Stimulated activated naive CD4-positive, alpha-beta T cell treated with Interleukin-2 at 50 U/mL for 16 hours (primary cell): ENCODE measurements at regions not wholly inside any gene's neighbourhood (a gene's known extent, or its start where the extent isn't known, plus 50 kb on each side); places are given as distances from the start of the nearest gene placed in this dataset.

Experiments
- DNase-seq: peaks from one replicate; lab custom pipeline; 2025; lab: John Stamatoyannopoulos, UW

DNA sequence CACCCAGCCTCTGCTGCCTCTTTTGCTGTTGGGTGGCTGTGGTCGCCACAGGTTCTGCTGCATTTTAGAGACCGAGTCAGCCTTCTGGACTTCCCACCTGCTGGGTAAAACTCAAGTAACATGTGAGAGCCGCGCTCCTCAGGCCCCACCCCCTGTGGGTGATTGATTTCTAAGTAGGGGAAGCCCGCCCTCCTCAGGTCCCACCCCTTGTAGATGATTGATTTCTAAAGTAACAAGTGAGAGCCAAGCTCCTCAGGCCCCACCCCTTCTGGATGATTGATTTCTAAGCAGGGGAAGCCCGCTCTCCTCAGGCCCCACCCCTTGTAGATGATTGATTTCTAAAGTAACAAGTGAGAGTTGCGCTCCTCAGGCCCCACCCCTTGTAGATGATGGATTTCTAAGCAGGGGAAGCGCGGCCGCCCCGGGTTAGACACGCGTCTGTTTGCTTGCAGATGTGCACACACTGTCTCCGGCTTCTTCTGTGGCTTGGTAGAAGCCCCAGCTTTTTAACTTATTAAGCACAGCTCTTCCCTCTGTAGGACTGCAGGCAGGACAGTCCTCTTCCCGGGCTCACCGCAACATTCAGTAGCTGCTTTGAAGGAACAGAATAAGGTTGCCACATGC, 83.4 kb downstream of the FAM43A start:
- peak; percentile 95 for DNase-seq

DNA sequence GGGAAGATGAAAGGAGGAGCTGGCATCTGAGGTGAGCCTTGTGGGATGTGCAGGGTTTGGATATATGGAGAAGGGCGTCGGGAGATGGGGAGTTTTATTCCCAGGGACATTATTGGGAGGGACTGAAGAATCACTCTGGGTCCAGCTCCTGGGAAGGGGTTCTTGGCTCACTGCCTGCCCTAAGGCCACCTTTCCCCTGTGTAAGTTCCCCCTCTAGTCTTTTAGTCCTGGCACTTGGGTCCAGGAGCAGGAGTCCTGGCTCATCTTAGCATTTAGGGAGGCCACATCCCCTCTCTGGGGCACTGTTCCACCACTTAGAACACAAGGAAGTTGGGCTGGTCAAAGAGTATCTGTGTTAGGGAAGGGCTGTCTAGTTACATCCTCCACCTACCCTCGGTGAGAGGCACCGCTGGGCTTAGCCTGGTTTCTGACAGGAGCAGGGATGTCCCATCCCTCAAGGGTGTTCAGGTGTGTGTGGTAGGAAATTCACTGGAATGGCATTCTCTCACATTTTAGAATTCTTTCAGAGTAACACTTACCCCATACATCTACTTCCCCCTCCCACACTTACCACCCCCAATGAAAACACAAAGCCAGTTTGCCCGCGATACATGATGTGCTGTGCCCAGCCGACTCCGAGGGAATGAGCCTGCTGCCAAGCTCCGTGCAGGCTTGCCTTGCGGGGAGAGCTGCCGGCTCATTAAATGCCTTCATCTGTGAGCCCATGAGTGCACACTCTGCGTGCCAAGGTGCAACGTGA, 86.7 kb downstream of the FAM43A start:
- no peak for DNase-seq

DNA sequence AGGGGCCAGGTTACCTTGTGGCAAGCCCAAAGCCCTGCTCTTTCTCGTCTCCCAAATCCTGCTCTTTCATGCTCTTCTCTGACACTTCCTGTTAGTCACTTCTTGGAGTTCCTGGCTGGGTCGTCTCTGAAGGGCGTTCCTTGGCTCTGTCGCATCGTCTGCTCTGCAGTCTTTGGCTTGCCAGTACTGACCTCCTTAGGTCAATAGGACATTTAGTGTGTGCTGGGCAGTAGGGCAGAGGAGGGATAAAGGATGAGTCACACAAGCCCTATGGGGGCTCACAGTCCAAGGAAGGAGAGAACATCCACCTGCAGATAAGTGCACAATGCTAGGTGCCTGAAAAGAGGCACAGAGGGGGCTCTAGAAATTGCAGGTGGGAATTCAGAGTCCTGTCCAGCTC, 87.5 kb downstream of the FAM43A start:
- DNase-seq, result no peak

DNA sequence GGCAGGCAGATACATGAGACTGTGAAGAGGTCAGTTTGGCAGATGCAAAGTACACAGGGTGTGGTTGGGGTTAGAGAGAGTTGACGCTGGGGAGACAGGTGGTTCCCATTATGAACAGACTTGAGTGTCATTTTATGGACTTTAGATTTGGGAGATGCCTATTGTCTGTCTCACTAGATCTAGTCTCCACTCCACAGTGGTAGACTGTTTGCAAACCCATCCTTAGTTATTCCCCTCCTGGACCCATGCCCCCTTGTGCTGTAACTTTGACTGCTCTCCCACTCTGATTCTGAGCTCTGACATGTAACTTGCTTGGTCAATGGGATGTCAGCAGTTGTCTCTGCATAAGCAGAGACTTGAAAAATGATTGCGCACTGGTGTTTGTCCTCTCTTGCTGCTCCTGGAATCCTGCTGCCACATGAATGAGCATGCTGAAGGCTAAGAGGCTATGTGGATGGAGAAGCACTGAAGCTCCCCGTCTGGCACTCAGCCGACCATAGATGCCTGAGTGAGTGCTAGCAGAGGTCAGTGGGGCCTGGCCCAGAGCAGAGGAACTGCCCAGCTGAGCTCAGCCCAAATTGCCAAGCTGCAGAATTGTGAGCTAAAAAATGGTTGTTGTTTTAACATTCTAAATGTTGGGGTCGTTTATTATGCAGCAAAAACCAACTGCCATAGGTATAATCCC, 88.2 kb downstream of the FAM43A start:
- no peak for DNase-seq

DNA sequence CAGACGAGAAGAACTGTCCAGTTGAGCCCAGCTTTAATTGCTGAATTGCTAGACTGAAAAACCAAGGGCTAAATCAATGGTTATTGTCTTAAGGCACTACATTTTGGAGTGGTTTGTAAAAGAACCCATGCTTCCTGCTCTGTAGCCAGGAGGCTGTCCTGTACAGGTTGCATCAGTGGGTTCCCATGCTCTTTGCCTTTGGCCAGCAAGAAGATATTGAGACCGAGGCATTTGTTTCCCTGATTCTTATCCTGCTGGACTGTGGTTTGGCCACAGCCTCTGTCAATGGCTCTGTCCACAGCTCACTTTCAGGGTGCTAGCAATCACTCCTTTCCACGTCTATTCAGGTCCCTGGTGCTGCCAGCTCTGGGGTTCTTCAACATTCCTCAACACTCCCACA, 89.6 kb downstream of the FAM43A start:
- no peak for DNase-seq

DNA sequence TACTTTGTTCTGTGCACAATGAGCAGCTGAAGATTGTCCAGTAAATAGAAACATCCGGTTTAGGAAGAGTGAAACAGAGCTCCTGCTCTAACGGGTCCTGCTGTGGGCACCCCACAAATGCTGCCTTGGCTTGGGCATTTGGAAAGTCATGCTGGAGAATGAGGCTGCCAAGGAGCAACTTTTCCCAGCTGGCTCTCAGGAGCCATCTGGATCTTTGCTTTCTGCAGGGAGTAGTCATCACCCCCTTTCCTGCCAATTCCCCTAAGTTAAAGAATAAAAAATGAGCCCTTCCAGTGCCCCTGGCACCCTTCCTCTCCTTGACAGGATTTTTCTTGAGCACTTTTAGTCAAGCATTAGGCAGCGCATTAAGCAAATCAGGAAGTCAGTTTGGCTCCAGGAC, 90.0 kb downstream of the FAM43A start:
- DNase-seq, result no peak

DNA sequence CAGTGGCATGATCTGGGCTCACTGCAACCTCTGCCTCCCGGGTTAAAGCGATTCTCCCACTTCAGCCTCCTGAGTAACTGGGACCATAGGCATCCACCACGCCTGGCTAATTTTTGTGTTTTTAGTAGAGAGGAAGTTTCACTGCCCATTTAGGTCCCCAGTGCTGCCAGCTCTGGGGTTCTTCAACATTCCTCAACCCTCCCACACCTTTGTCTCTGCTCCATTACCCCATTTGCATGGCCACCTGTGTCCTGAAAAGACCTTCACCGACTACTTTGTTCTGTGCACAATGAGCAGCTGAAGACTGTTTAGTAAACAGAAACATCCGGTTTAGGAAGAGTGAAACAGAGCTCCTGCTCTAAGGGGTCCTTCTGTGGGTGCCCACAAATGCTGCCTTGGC, 92.0 kb downstream of the FAM43A start:
- DNase-seq, result no peak

DNA sequence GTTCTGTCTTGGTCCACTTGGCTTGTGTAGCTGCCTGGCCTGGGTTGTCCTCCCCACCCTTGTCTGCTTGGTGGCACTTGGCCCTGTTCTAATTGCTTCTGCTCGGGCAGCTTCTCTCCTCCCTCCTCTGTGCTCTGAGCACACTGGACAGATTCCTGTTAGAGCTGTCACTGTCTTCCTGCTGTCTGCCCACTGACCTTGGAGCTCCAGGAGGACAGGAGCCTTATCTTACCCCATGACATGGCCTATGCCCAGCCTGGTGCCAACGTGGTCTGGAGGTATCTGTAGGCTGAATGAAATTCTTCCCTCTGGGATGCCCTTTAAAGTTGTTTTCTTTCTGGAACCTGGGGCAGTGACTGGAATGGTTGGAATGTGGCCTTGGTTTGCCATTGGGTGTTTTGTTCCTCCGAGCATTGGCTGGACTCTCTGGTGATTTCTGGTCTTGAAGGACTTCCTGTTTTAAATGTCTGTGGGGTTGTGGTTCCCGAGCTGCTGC, 94.1 kb downstream of the FAM43A start:
- DNase-seq, result no peak

DNA sequence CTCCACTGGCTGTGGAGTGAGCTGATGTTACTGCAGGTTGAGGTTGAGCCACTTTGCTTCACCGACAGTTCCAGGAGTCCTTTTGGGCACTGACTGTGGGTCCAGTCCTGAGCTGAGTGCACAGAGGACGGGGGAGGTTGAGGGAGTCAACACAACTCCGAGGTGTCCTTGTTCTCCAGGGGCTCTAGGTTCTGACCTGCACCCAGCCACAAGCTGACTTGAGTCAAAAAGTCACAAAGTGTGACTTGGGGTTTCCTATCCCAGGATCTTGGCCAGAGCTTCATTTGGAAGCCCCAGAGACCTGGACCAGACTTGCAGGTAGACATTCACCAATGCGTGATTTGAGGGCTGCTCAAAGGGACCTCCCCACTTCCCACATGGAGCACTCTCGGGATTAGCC, 95.0 kb downstream of the FAM43A start:
- DNase-seq, result no peak

DNA sequence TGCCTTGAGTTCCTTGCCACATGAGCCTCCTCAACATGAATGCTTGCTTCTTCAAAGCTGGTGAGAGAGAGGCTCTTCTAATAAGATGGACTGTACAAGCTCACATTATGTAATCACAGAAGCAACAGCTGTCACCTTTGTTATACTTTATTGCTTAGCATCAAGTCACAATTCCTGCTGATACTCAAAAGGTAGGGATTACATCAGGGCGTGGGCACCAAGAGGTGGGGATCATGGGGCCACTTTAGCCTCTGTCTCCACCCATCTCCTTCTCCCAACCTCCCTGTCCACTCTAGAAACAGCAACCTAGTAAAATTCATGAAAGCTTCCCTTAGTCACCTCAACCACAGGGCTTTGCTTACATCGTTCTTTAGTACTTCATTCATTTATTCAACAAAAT, 95.9 kb downstream of the FAM43A start:
- no peak for DNase-seq

DNA sequence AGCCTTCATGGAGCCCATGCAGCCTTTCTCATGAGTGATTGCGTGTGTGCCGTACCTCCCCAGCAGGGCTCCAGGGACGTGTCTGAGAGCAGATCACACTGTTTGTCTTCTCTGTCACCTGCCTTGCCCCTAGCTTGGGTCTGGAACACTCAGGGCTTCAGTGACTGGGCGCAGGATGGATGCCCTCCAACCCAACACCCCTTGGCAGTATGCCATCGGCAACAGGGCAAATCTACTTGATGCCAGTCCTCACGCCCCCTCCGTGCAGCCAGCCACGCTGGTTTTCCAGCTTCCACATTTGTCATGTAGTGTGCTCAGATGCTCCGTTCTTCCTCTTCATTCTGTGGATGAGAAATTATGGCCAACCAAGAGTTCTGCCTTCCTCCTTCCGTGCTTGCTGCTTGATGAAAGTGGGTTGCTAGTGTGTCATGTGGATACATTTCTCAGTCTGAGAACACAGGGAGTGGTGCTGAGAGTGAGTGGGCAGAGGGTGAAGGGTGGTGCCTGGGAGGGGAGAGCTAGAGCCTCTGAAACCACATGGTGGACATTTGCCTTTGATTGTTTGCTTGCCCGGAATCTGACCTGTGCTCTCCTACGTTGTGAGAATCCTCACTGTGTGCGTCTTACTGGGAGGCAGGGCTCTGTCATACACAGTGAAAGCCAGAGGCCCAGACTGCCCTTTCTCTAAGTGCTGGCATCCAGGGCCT, 97.2 kb downstream of the FAM43A start:
- no peak for DNase-seq

DNA sequence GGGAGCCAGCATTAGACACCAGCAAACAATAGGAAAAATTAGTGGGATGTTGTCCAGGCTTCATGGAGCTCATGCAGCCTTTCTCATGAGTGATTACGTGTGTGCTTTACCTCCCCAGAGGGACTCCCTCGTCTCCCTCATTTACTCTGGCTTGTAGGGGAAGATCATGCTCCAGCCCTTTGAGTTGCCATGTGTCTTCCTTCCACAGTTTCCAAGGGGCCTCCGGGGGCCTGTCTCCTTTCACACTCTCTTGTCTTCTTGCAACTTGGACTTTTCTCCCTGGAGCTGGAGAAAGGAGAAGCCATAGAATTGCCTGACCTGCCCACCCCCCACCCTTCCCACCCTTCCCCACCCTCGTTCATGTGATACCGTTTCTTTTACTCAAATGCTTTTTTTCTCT, 98.7 kb downstream of the FAM43A start:
- no peak for DNase-seq

DNA sequence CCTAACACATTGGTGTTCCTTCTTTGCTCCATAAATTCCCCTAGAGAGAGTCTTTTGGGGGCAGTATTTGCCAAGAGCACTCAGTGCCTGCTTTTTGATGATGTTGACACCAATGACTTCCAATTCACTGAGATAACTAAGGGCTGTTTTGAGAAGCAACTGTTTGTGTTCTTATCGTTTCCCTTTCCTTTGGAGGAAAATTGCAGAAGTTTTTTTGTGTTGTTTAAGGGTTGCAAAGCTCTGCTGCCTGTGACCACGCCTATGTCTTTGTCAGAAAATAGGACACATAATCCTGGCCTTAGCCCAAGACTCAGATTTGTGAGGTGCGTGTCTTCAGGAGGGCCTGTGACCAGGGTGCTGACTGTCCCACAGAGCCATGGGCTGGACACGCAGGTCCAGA, 99.6 kb downstream of the FAM43A start:
- DNase-seq, result no peak

DNA sequence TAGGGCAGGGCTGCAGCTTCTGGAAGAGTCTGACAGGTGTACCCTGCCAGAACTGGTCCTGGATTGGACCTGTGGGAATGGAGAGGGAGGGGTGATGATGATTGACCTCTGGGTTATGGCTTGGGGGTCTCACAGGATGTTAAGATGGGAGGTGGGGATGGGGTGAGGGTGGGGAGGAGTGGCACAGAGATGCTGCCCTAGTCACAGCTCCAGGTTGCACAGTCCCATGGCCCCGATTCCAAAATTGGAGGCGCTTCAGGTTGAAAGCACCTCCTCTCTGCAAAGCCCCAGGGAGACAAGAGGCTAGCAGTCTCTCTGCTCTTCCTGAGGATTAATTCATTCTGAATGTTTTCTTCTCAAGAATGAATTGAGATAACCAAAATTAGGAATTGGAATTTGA, 101.4 kb downstream of the FAM43A start:
- DNase-seq, result no peak

DNA sequence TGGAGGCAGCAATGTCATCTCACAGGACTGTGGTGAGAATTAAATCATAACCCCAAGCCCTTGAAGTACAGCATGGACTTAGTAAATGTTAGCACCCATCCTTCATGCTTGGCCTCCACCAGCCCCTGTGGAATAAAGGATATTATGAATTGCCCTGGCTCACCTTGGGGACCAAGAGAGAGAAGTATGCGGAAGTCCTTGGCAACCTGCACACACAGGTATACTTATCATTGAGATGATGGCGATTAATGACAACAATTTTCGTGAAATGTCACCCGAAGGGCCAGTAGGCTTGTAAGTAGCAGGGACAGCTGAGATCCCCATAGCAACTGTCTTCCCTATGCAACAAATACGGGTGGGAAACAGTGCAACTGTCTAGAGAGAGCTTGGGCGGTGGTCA, 102.0 kb downstream of the FAM43A start:
- no peak for DNase-seq

DNA sequence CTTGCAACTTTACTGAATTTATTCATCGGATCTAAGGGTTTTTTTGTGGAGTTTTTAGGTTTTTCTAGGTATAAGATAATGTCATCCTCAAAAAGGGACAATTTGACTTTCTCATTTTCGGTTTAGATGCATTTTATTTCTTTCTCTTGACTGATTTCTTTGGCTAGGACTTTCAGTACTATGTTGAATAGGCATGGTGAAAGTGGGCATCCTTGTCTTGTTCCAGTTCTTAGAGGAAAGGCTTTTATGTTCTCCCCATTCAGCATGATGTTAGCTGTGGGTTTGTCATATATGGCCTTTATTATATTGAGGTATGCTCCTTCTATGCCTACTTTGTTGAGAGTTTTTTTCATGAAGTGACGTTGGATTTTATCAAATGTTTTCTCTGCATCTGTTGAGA, 106.7 kb downstream of the FAM43A start:
- DNase-seq, result no peak

DNA sequence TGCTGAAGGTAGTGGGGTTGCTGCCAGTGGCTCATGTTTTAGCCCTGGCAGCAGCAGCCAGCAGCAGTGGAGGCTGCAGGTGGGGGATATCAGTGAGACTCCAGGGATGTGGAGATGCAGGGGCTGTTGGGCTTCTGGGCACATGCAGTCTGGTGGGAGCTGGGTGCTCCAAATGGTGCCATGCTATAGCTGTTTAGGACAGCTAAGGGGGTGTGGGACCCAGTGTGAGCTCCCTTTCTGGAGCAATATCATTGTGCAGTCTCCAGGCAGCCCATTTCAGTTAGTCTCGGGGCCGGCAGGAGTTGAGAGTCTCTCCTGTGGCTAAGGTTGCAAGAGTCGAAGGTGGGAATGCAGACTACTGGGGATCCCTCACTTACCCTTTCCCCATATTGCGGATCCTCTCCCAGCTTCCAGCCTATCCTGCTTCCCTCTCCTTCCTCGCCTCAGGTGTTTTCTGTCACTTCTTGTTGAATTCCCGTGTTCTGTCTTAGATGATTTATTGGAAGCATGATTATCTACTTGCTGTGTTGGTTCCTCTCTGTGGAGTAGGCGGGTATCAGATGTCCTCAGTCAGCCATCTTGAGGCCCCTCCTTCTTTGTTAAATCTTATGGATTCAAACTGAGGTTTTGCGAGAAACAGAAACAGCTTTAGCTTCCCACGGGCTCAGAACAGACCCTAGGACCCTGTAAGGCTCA, 112.0 kb downstream of the FAM43A start:
- DNase-seq, result no peak

DNA sequence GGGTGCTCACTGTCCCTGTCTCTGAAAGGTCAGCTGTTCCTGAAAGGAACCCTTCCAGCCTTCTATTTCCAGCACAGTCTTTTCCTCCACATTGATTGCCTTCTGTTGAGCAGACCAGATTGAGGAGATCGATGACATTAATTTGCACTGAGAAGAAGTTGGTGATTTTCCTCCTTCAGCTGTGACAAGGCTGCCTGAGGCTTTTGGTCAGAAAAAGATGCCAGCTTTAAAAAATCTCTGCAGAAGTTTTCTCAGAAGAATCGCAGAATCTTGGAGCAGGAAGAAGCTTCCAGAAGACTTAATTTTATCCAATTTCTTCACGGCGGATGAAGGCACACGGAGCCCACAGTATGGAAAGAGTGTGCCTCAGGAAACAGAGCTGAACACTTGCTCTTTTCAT, 112.8 kb downstream of the FAM43A start:
- DNase-seq, result no peak

DNA sequence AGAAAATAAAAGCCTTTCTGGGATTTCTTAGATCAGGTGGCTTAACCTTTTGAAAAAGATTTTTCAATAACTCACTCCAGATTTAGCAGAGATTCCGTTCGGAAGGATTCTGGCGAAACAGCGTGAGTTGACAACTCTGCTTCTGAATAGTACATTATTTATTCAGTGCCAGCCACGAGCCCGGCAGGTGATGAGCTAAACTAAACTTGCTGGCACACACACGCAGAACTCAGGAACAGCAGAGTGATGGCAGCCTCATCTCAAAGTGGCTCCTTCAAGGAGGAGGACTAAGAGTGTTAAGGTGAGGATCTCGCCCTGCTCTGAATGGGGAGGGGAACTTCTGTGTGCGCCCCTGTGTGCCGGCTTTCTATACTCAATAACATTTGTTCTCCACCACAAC, 114.3 kb downstream of the FAM43A start:
- no peak for DNase-seq

DNA sequence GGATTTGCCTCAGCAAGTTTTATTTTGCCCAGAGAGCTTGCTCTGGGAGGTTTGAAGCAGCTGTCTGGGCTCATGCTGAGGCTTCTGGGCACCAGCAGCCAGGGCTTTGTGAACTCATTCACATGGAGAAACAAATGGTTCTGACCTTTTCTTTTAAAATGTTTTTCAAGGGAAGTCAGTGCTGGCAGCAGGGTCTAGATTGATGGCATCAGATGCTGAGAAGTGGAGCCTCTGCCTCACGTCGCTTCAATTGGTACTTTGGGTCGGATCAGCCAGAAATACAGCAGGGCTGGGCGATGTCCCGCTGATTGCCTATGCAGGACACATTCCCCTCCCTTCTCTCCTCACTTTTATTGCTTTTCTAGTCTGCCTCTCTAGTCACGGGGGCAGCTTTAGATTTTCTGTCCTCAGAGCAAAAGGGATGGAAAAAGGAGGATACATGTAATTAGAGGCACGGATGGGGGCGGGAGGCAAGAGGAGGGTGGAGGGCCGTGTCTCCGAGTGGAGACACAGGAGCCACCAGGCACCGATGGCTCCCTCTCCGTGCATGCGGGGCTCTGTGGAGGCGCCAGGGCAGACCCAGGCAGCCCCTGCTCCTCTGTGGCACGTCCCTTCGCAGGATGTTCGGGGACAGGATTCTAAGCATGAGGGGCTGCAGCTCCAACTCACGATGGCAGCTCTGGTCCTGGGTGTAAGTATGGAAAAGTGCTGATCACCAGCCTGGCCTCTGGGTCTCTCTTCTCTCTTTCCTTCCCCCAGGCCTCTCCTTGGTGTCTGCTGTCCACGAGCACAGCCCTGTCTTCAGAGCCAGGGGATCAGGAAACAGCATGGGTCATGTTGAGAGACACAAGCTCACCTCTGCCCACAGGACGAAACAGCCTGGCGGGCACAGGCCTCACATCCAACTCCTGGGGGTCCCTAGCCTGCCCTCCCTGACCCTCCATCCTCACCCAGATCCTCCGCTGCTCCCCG, 116.1 kb downstream of the FAM43A start:
- no peak for DNase-seq

DNA sequence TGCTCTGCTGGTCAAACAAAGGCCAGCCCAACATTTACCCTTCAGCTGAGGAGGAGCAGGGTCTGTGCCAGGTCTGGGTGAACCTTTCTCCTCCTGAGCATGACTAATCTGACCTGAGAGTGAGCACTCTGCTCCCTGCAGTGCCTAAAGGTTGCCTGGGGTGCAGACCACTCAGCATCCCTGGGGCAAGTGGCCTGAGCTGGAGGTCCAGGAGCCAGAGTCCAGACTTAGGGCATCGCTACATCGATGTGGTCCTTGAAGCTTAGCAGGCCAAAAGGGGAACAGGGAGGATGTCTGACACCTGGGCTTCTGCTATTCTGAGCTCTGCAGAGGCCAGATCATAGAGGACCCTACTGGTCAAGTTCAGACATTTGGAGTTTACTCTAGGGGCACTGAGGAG, 119.1 kb downstream of the FAM43A start:
- DNase-seq, result no peak
